Islet of Langerhans (tissue), 1 donor: ENCODE measurements at regions not wholly inside any gene's neighbourhood (a gene's known extent, or its start where the extent isn't known, plus 50 kb on each side); places are given as distances from the start of the nearest gene placed in this dataset.

Source experiments
- FAIRE-seq: peaks from one replicate; lab custom pipeline; 2011; peaks lifted over from hg19 to GRCh38; lab: Jason Lieb, UNC

DNA sequence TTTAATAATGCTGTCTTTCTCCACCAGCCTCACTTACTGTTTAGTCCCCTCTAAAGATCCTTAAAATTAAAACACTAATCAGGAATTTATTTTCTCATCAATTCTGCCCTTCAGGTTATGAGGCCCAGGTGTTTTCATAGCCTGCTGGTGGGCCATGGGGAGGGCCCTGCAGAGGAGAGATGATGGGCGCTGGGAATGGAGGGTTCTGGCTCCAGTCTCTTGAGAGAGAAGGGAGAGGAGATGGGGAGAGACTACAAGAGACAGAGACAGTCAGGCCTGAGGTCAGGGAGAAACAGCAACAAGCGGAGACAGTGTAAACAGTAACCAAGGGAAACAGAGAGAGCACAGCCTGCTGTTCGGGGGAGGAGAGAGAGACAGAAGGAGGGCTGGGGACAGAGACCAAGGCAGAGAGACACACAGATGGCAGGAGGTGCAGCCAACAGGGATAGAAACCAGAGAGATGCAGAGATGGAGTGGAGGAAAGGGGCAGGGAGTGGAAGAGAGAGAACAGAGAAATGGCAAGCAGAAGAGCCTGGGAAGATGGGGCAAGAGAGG is 187.3 kb upstream of the SYT13 start:
- FAIRE-seq: no peak

DNA sequence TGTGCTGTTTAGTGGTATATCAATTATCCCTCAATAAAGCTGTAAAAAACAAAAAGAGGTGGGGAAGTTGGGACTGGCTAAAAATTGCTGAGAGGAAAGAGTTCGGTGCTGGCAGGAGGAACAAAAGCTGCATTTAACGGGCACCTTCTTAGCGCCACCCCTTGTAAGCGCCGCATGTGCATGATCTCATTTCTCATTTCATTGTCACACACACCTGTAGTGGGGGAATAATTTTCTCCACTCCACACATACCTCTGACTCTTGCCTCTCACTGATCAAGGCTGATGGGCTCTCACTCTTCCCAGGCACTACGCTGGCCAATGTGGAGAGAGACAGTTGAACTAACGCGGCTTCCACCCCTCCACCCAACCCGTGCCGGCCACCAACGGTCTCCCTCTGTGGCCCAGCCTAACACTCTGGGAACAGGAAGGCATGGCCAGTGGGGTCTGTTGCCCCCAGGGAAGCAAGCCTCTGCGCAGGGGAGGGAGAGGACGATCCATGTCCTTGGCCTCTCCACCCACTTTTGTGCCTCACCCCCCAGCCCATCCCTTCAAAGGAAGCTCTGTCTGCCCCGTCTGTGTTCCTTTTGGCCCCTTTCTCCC is 186.7 kb upstream of the SYT13 start:
- no peak for FAIRE-seq

DNA sequence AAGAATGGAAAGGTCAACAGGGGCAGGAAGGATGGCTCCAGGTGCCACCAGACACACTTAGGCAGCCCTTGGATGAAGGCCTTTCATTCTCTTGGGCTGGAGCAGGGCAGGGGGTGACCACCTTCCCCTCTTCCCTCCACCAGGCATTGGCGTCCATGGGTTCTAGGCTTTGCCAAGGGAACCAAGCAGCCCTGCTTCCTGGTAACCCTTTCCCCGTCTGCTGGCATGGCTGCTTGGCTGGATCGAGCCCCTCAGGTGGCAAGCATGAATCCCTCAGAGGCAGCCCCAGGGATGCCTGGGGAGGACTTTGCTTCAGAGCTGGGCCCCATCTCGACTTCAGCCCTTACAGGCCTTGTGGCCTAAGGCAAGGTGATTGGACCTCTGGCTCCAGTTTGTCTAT is 185.1 kb upstream of the SYT13 start:
- no peak for FAIRE-seq

DNA sequence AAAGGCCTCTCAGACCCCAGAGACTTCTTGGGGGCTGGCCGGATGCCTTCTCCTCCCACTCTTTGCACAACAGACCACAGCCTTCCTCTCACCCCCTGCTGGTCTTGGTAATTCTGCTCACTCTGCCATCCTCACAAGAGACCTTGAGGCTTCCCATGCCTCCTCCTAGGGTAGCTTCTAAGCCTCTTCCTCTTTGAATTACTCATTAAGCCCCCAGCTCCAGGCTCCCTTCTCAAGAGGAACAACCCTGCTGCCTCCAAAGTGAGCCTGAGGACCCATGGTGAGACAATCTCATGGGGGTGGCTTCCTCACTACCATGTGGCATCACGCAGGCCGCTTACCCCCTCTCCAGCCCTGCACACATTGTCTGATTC is 184.6 kb upstream of the SYT13 start:
- no peak for FAIRE-seq

DNA sequence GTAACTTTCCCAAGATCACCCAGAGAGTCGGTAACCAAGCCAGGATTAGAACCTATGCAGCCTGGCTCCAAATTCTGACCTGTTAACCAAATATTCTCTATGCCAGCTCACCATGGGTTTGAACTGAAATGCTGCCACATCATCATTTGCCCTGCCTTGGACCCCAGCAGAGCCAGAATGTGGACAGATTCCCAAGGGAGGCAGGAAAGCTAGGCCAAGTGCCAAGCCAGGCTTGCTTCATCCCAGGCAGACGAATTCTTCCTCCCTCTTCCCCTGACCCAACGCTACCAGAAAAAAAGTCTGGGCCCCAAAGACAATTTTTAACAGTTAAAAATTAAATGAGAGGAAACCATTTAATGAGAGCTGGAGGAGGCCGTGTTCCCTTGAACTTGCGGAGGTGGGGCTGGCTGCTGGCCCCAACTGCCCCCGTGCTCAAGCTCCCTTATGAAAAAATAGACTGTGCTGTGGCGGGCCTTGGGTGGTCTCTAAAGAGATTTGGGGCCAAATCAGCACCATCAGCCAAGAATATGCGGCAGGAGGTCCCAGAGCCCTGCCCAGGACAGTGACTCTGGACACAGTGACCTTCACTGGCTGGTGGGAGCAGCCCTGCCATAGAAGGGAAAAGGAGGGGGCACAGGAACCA is 184.1 kb upstream of the SYT13 start:
- no peak for FAIRE-seq

DNA sequence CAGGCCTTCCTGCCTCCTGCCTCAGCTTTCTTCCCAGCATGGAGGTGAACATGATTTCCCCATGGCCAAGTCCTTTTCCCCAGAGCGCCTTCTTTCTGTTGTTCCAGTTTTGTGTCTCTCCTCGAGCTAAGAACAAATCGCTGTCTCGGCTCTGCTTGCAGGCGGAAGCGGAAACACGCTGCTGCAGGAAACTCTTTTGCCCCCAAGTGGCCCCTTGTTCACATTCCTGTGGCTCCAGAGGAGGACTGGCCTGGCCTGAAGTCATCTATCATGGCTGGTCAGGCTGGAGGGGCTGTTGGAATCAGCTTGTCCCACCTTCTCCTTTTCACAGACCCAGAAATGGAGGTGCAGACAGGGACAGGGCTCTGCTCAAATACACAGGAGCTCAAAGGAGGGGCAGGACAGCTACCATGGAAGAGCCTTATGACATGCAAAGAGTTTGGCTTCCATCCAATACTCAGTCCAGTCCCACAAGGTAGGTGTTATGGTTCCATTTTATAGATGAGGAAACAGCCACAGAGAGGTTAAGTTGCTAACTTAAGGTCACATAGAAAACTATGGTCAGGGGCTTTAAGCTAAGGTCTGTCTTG is 182.2 kb upstream of the SYT13 start:
- FAIRE-seq: no peak

DNA sequence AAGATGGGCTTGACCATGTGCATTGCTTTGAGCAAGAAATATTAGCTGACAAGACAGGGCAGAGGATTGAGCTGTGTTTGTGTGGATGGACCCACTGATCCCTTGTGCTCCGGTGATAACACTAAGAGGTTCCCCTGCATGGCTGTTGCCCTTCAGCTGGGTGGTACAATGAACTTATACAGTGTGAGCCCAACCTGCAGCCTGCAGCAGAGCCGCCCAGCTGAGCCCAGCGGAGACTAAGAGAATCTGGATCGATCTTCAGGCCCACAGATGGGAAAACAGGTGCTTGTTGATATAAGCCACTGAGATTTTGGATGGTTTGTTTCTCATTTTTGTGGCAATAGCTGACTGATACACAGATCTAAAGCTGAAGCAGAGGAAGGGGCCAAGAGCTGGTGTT is 177.4 kb upstream of the SYT13 start:
- FAIRE-seq: no peak

DNA sequence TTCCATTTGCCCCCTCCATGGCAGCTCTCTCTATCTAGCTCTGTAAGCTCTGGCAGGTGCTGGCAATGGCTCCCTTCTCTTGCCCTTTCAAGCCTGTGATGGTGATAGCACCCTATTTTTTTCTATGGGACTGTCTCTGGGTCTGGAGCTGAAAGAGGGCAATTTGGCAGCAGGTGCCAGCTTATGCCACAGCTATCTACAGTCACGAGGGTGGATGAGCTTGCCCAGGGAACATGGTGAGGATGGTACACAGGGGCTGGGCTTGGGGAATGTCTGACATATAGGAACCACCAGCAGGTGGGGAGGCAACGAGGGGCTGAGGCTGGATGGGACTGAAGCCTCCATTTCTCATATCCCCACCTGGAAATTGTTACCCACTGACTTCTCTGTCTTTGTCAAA is 175.4 kb upstream of the SYT13 start:
- FAIRE-seq: no peak

DNA sequence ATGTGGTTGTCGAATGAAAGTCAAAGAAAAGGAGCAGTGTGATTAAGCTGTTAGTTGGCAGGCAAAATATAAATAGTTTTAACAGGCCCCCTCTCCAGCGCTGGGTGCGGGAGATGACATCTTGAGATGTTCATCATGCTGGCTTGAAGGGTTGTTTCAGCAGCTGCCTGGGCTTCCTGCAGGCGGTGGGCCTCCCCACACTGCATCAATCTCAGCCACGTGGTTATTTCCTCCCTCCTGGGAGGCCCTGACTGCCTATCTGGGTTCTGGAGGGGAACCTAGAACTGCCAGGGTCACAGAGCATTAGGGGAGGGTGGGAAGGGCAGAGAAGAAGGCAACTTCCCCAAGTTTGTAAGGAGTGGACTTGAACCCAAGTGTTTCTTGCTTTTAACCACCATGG is 173.3 kb upstream of the SYT13 start:
- FAIRE-seq: no peak

DNA sequence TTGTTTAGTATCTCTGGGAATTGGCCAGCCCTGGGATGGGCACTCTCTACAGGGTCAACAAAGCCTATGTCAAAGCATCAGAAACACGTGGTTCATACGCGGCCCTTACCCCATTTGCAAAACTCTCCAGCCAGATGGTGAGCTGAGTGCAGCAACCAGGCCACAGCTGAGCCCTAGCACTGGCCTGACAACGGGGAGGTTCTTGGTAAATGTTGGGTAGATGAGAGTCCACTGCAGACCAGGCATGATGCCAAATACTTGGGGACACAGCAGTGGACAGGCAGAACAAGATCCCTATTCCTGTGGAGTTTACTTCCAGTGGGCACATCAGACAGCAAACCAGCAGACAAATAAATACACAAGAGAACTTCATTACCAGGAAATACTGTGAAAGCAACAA is 172.1 kb upstream of the SYT13 start:
- FAIRE-seq: no peak

DNA sequence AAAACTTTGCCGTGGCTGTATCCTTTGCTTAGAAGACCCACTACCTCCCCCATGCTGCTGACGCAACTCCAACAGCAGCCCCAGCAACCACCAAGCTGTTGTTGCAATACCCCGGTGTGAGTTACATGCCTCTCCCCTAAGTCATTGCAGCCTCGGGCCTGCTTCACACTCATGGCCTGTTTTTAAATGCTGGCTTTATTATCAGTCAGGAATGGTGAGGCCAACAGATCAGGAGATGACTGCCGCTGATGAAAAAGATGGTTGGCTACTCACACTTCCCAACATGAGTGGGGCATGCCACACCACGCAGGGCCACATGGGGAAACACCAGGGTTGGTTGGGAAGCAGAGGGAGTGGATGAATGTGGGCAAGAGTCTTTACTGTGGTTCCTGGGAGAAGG is 171.5 kb upstream of the SYT13 start:
- FAIRE-seq: no peak

DNA sequence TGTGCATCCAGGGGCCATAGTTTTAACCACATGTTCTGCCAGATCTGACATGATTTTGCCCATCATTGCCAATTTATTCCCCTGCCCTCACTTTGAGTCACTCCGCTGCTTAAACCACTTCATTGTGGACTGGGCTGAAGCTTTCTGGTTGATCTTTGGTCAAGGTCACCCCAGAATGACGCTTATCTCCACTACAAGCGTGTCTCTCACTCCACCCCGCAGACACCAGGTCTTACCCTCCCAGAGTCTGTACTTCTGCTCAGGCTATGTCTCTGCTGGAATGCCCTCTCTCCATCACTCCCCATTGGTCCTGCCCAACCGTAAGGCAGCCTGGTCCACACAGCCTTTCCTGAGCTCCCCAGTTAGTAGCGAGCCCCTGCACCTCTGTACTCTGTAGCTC is 170.5 kb upstream of the SYT13 start:
- FAIRE-seq: no peak

DNA sequence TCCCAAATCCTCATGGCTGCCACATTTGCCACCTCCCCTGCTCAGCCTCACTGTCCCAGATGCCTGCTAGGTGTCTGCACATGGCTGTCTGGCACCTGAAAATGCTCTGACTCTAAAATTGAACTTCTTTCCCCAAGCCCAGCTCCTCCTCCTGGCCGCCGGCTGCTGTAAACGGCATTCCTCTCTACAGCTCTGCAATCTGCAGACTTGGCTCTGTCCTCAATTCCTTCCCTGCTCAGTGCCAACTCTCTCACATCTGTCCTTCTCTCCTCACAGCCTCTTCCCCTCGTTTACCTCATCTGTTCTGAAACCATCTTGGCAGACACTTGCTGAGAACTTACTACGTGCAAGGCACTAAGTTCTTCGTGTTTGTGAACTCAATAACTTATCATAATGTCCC is 169.4 kb upstream of the SYT13 start:
- no peak for FAIRE-seq

DNA sequence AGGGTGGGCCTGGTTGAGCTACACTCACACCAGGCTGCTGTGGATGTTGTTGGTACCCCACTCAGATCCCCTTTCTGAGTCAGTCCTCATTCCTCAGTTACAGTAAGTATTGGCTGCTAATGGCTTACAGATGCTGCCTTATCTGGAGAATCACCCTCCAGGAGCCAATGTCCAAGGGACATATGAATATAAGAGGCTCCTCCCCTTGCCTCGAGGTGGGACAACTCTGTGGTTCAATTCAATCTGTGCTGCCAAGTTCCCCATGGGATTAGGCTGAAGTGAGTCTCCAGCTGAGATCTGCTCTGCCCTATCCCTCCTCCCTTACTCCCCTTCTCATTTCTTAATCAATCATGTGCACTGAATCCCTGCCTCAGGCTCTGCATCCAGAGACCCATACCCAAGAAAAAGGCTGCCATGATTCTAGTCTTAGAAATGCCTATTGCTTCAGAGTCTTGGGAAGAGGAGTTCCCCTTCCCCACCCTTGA is 168.8 kb upstream of the SYT13 start:
- FAIRE-seq: no peak

DNA sequence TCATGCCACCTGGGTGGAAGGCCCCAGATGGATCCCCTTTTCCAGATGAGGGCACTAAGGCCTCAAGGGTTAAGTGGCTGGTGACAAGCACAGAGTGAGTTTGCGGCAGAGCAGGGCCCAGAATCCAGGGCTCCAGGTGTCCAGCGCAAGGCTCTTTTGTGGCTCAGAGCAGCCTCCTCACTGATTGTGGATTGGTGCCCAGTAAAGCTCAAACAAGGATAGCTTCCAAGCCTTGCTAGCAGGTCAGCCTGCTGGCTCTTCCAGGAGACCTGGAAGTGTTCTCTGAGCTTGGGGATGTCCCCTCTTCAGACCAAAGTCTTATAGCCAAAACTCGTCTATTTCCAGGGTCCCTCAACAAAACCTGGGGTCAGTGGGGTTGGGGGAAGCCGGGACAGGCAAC is 167.6 kb upstream of the SYT13 start:
- FAIRE-seq: no peak

DNA sequence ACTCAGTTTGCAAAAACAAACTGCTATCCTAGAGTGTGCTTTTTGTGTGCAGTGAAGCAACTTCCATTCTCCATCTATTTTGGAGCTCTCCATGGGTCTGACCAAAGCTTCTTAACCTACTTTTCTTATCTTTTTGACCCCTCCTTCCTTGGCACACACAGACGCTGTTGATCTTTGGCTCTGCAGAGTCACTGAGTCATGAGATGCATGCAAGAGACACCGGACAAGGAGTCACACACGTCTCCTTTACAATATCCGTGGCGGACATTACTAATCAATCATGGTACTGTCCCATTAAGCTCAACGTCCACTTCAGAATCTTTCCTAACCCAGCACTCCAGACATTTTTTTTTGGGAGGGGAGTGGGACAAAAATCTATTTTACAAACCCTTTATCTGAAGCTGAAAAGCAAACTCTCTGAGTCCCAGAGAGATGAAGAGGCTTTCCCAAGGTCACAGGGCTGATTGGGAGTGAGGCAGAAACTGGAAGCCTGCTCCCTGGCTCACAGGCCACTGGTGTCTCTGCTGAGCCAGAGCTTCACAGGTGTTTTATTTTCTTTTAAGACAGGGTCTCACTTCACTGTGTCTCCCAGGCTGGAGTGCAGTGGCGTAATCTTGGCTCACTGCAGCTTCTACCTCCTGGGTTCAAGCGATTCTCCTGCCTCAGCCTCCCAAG is 165.8 kb upstream of the SYT13 start:
- FAIRE-seq: no peak

DNA sequence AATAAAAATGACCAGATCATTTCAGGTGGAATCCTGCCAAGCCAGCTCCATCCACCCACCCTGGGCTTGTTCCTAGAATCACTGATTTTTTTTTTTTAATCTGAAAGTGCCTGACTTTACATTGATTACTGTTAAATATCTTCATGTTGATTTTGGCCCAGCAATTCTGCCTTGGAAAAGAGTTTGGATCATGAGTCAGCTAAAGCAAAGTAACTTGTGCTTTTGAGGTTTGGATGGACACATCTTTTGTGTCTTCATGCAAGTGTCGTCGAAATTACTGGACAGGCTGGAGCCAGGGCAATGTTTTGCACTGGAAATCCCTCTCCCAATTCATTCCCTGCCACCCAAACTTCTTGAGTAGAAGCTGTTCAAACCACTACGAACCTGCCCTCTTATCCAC is 164.0 kb upstream of the SYT13 start:
- no peak for FAIRE-seq

DNA sequence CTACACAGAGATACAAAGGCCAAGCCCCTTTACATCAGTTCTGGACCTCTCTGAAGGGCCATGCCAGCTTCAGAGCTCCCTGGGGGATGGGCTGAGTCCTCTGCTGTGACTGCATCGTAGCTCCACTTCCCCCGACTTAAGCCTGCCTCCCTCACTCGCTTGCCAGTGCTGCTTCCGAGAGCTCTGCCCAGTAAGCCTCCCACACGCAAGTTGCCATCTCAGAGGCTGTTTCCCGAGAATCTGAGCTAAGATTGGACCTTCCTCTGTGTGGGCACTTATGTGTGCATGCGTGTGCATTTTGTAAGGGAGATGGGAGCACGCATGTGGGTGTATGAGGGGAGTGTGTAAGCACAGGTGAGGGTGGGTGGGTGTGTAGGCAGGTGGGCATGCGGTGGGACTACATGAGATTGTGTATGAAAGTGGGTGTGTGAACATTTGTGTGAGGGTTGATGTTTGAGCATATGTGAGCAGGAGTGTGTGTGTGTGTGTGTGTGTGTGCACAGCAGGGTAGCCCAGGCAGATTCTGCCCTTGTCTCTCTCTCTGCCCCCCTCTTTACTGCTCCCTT is 163.0 kb upstream of the SYT13 start:
- FAIRE-seq: no peak

DNA sequence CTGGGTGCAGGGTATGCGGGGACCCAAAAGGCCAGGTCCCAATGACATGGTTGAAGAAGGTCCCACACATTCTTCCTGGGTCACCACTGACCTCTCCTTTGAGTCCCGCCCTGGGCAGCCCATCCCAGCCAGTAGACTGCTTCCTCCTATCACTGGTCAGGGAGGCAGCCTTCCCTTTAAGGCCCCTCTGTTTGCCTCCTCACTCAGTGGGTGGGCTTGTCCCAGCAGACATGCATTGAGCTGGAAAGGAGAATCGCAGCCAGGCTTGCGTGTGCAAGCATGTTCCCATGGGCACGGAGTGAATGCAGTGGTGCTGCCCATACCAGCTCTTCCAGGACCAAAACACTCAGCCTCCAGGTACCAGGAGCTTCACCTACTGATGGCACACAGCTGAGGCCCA is 162.4 kb upstream of the SYT13 start:
- FAIRE-seq: no peak

DNA sequence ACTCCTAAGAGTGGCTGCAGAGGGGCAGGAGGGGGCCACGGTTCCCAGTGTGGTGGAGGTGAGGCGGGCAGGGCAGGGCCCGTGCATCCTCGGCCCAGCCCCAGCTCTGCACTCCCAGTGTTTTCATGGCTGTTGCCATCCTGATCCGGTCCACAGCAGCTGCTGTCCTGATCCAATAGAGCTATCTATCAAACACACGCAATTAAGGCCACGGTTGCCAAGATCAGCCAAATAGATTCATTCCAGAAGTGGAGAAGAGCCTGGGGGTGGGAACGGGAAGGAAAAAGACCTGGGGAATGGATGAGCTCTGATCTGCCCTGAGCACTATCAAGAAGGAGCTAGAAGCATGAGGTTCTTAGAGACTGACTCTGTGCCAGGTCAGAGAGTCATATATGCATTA is 160.9 kb upstream of the SYT13 start:
- FAIRE-seq: no peak

DNA sequence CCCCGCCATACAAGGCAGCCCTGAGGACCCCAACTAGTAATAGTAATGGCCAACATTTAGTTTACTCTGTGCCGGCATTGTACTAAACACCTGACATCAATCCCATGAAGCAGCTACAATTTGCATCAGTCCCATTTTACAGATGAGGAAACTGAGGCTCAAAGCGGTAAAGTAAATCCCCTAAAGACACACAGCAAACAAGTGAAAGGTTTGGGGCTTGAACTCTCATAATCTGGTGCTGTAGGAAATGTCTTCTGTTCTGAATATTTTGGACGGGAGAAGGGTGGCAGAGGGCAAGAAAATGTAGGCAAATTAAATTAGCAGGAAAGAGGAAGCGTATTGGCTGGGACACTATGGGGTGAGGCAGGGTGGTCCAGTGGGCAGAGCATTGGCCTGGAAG is 160.3 kb upstream of the SYT13 start:
- FAIRE-seq: no peak

DNA sequence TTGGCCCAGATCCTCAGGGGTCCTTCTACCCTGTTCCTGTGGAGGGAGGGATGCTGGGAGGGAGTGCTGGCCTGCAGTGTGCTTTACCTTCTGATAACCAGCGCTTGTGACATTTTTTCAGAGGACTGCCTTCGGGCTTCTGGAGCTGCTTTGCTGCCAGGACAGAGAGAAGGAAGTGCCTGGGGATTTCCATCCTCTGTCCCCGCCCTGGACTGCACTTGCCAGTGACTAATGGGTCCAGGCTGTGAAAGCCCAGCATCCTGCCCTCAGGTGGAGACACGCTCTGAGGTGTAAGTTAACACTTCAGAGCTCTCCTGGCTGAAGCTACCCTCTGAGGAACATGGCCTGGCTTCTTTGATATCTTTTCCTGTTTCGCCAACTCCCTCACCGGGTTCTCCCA is 158.7 kb upstream of the SYT13 start:
- FAIRE-seq: no peak

DNA sequence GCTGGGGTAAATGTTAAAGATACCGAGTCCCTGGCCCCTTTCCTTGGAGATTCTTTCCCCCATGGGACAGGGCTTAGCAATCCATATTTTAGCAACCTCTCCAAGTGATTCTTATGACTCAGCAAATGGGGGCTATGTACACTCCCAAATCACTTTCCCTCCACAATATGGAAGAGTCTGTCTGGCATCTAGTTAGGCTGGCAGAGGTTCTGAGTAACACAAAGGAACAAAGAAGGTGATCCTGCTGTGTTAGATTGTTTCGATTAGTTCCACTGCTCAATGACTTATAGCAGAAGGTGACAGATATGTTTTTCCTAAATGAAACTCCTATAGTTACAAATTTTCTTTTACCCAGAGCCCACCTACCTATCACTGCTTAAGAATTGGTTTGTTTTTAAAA is 154.0 kb upstream of the SYT13 start:
- FAIRE-seq: no peak
